T-cell (primary cell): ENCODE measurements at regions not wholly inside any gene's neighbourhood (a gene's known extent, or its start where the extent isn't known, plus 50 kb on each side); places are given as distances from the start of the nearest gene placed in this dataset.
A peak's percentile ranks its signal among the peaks of the same experiment; 100 is the strongest.

Source experiments
- ATAC-seq, 4 experiments: fragments of 200-7000 bp in 3 of 4; fragments of 150-1000 bp in 1 of 4; cut with Tn5 transposase; replicated peaks in 1 of 4; 1 replicate in 3 of 4; 2 replicates in 1 of 4; pipeline ENCODE4 v1.10.0; 2021; ENCODE audit warnings: moderate library complexity in 3 of 4, mild to moderate bottlenecking in 2 of 4, moderate number of reproducible peaks in 1 of 4
- CTCF ChIA-PET, 2 donors: fragments of 300-600 bp; sonication (Branson Sonifier 250); formaldehyde crosslinking; loops; one replicate each; lab custom pipeline; 2022; ENCODE audit warnings: antibody characterized with exemption in 2 of 2; lab: Charles Lee
- POLR2A ChIA-PET, 2 donors: fragments of 300-600 bp; sonication (Branson Sonifier 250); formaldehyde crosslinking; loops; one replicate each; lab custom pipeline; 2022; ENCODE audit warnings: antibody characterized with exemption in 2 of 2; lab: Charles Lee
- DNase-seq, 35 experiments: peaks; one replicate each; pipeline versions ENCODE4 v3.0.0 to v3.0.0-alpha.2; 2013 to 2023
- H3K27ac ChIP-seq: one replicate; pipeline ENCODE4 v1.5.1; 2013; ENCODE audit warnings: low read length
- H3K27me3 ChIP-seq, 2 experiments: replicated peaks in 1 of 2; 1 replicate in 1 of 2; 2 replicates in 1 of 2; pipeline versions ENCODE4 v1.6.1 to v1.7.0; 2013; ENCODE audit warnings: low read length in 1 of 2, mixed read lengths in 1 of 2; ENCODE audit not compliant: control insufficient read depth in 2 of 2, insufficient read depth in 2 of 2; ENCODE audit errors: extremely low read depth in 1 of 2
- H3K36me3 ChIP-seq, 2 donors: 1 replicate in 1 of 2; 2 replicates in 1 of 2; pipeline versions ENCODE4 v1.6.1 to v1.7.0; 2013; ENCODE audit warnings: low read length in 1 of 2; ENCODE audit not compliant: control insufficient read depth in 2 of 2, insufficient read depth in 1 of 2; ENCODE audit errors: extremely low read depth in 1 of 2
- H3K4me1 ChIP-seq, 2 experiments: 1 replicate in 1 of 2; 2 replicates in 1 of 2; pipeline versions ENCODE4 v1.6.1 to v1.7.0; 2013; ENCODE audit warnings: low read length in 2 of 2, mixed read lengths in 1 of 2; ENCODE audit not compliant: insufficient read depth in 2 of 2, control insufficient read depth in 1 of 2; ENCODE audit errors: extremely low read depth in 1 of 2
- H3K4me3 ChIP-seq, 2 donors: 1 replicate in 1 of 2; 2 replicates in 1 of 2; pipeline versions ENCODE4 v1.5.1 to v1.7.0; 2013; ENCODE audit warnings: mild to moderate bottlenecking in 2 of 2, low read length in 1 of 2, moderate library complexity in 1 of 2; ENCODE audit not compliant: control insufficient read depth in 1 of 2; ENCODE audit errors: extremely low read depth in 1 of 2
- H3K9me3 ChIP-seq: 2 replicates; pipeline ENCODE4 v1.7.0; 2013
- H3K27ac Mint-ChIP-seq, 2 donors: one replicate each; pipeline ENCODE4 v1.8.0; 2020 to 2021; ENCODE audit warnings: mild to moderate bottlenecking in 2 of 2, mixed read lengths in 2 of 2
- H3K27me3 Mint-ChIP-seq, 2 donors: one replicate each; pipeline ENCODE4 v1.8.0; 2021 to 2022; ENCODE audit warnings: mixed read lengths in 2 of 2
- H3K36me3 Mint-ChIP-seq: one replicate; pipeline ENCODE4 v1.8.0; 2021; ENCODE audit warnings: mixed read lengths
- H3K4me1 Mint-ChIP-seq, 3 donors: one replicate each; pipeline ENCODE4 v1.8.0; 2020 to 2022; ENCODE audit warnings: mixed read lengths in 3 of 3, mild to moderate bottlenecking in 1 of 3
- H3K4me3 Mint-ChIP-seq, 3 donors: one replicate each; pipeline ENCODE4 v1.8.0; 2020 to 2022; ENCODE audit warnings: mild to moderate bottlenecking in 3 of 3, mixed read lengths in 3 of 3, moderate library complexity in 3 of 3
- H3K9me3 Mint-ChIP-seq, 3 donors: one replicate each; pipeline ENCODE4 v1.8.0; 2020 to 2022; ENCODE audit warnings: mixed read lengths in 3 of 3
- WGBS: methylation state at CpG from one replicate; pipeline ENCODE4 v1.1.5; 2013; ENCODE audit warnings: missing lambda C conversion rate; ENCODE audit not compliant: insufficient coverage; 5-methylcytosine and 5-hydroxymethylcytosine counted together

DNA sequence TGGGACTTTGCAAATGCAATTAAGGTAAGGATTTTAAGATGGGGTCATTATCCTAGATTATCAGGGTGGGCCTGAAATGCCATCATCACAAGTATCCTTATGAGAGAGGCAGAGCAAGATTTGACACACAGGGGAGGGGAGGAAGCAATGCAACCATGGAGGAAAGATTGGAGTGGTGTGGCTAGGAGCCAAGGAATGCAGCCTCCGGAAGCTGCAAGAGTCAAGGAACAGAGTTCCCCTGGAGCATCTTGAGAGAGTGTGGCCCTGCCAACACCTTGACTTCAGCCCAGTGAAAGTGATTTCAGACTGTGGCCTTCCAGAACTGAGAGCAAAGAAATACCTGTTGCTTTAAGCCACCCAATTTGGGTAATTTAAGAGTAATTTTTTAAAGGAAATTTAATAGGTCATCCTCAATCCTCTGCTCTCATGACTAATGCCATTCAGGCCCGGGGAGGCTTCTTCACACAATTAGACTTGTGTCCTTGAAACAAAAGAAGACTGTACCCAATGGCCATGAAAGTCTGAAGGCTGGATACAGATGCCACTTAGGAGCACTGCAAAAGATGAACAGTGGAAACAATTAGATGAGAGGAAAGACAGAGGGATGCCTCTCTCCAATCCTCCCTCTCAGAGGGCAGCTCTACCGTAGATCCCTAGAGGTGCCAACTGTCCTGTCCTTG is 250.3 kb upstream of the ID2 start:
- H3K36me3 ChIP-seq = no peaks in the 10 kb centered on the region
- Mint-ChIP-seq H3K27ac (peak overlapping the region in 1 of 2 donors; percentile 34), H3K27me3 (no peaks in the 10 kb centered on the region), H3K9me3 (no peaks in the 10 kb centered on the region), H3K4me1 (peaks cover 17 to 26% (median 19%) of the 10 kb centered on the region in 3 donors), H3K4me3 (no peak overlapping the region), H3K36me3 (no peaks in the 10 kb centered on the region)
- ATAC-seq (no peak), DNase-seq (no peak)
- ChIA-PET POLR2A (no interaction called here), CTCF (no interaction called here)
- no peaks in the 10 kb centered on the region for H3K27me3 ChIP-seq
- H3K4me3 ChIP-seq = no peak overlapping the region
- WGBS = 89% methylated on average over 1 of the region's 3 CpGs
- no peaks in the 10 kb centered on the region for H3K9me3 ChIP-seq
- H3K4me1 ChIP-seq = peaks cover 0 to 18% of the 10 kb centered on the region in 2 experiments
- H3K27ac ChIP-seq = no peak overlapping the region

DNA sequence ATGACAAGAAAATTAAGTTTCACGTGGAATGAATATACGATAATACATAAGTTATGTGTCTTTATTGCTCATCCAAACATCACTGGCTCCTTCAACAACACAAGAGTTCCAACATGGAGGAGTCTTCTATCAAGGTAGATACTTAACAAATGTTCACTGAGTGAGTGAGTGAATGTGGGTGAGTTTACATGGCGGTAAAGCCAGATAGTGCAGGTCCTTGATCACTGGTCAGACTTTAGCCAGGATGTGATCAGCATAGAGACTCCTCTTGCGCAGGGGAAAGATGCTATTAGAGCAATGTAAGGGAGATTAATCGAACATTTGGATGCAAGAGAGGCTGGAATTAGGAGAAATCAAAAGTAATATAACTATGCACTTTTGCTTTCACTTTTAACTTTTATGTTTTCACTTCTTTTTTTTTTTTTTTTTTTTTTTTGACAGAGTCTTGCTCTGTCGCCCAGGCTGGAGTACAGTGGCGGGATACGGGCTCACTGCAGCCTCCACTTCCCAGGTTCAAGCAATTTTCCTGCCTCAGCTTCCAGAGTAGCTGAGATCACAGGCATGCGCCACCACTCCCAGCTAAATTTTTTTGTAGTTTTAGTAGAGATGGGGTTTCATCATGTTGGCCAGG is 249.0 kb upstream of the ID2 start:
- ChIA-PET POLR2A (no interaction called here), CTCF (interaction anchor here in 1 of 2 donors (0.7 kb wide), 1 partner anchor 708 kb away, joined by 4 read pairs; no protein-coding TSS in a partner anchor)
- no peaks in the 10 kb centered on the region for H3K9me3 Mint-ChIP-seq
- peak overlapping the region; percentile 46 to 60 (median 57) for H3K4me3 Mint-ChIP-seq
- no peaks in the 10 kb centered on the region for H3K27me3 Mint-ChIP-seq
- no CpG with 5 or more reads among the region's 9 CpGs for WGBS
- no peaks in the 10 kb centered on the region for H3K36me3 Mint-ChIP-seq
- H3K4me1 Mint-ChIP-seq = peaks cover 14 to 19% (median 15%) of the 10 kb centered on the region in 3 donors
- ATAC-seq (peak in 1 of 4 experiments; percentile 52), DNase-seq (no peak)
- H3K4me1 ChIP-seq = peaks cover 0 to 14% of the 10 kb centered on the region in 2 experiments
- no peak overlapping the region for H3K4me3 ChIP-seq
- H3K27ac ChIP-seq = peak overlapping the region; percentile 50
- no peaks in the 10 kb centered on the region for H3K9me3 ChIP-seq
- H3K27ac Mint-ChIP-seq = peak overlapping the region; percentile 64 to 74
- no peaks in the 10 kb centered on the region for H3K36me3 ChIP-seq
- no peaks in the 10 kb centered on the region for H3K27me3 ChIP-seq

- ChIA-PET POLR2A (no interaction called here), CTCF (interaction anchor here in 1 of 2 donors (0.7 kb wide), 1 partner anchor 708 kb away, joined by 4 read pairs; no protein-coding TSS in a partner anchor)
- peak overlapping the region in 1 of 2 donors; percentile 52 for H3K27ac Mint-ChIP-seq
- ATAC-seq (no peak), DNase-seq (no peak)
- Histone ChIP-seq H3K27ac (peak overlapping the region; percentile 2), H3K27me3 (no peaks in the 10 kb centered on the region), H3K36me3 (no peaks in the 10 kb centered on the region), H3K4me3 (no peak overlapping the region), H3K4me1 (peaks cover 0 to 15% of the 10 kb centered on the region in 2 experiments), H3K9me3 (no peaks in the 10 kb centered on the region)
- 93% methylated on average over 2 of the region's 3 CpGs for WGBS
- H3K36me3 Mint-ChIP-seq = no peaks in the 10 kb centered on the region
- H3K27me3 Mint-ChIP-seq = no peaks in the 10 kb centered on the region
- peaks cover 15 to 20% (median 16%) of the 10 kb centered on the region in 3 donors for H3K4me1 Mint-ChIP-seq
- H3K9me3 Mint-ChIP-seq = no peaks in the 10 kb centered on the region
- H3K4me3 Mint-ChIP-seq = peak overlapping the region in 1 of 3 donors; percentile 60
Observed at GRCh38 chr2:8433390-8433789, 248.5 kb upstream of the ID2 start.

DNA sequence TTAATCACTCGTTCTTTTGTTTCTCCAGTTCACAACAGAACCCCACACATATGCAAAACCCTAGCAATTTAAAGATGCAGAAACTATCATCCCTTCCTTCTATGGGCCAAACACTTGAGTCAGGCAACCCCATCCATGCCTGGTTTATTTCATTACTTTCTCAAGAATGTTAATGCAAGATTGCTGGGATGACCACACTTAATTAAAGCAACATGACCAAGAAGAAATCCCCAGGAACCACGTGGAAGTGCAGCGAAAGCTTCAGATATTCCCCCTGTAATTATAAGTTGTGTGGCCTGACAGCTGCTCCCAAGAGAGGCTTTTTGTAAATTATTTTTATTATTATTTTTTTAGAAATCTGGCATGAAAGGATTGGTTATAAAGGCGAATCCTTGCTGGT is 246.2 kb upstream of the ID2 start:
- Histone ChIP-seq H3K4me3 (no peak overlapping the region), H3K4me1 (peaks cover 0 to 26% of the 10 kb centered on the region in 2 experiments), H3K9me3 (no peaks in the 10 kb centered on the region), H3K27me3 (no peaks in the 10 kb centered on the region), H3K27ac (no peak overlapping the region), H3K36me3 (no peaks in the 10 kb centered on the region)
- ATAC-seq (no peak), DNase-seq (no peak)
- Mint-ChIP-seq H3K4me3 (no peak overlapping the region), H3K9me3 (no peaks in the 10 kb centered on the region), H3K27ac (no peak overlapping the region), H3K4me1 (peaks cover 19 to 31% (median 25%) of the 10 kb centered on the region in 3 donors), H3K27me3 (peaks cover 0 to 3% of the 10 kb centered on the region in 2 donors), H3K36me3 (peaks cover 7% of the 10 kb centered on the region)
- ChIA-PET CTCF (no interaction called here), POLR2A (no interaction called here)
- no CpG with 5 or more reads among the region's 4 CpGs for whole genome bisulfite sequencing

- DNase-seq (no peak), ATAC-seq (no peak)
- Histone ChIP-seq H3K36me3 (no peaks in the 10 kb centered on the region), H3K4me1 (peaks cover 0 to 26% of the 10 kb centered on the region in 2 experiments), H3K4me3 (no peak overlapping the region), H3K27me3 (no peaks in the 10 kb centered on the region), H3K9me3 (no peaks in the 10 kb centered on the region), H3K27ac (no peak overlapping the region)
- Mint-ChIP-seq H3K27me3 (peaks cover 0 to 3% of the 10 kb centered on the region in 2 donors), H3K9me3 (no peaks in the 10 kb centered on the region), H3K27ac (no peak overlapping the region), H3K36me3 (peaks cover 7% of the 10 kb centered on the region), H3K4me3 (no peak overlapping the region), H3K4me1 (peaks cover 19 to 33% (median 25%) of the 10 kb centered on the region in 3 donors)
- ChIA-PET POLR2A (no interaction called here), CTCF (no interaction called here)
- 100% methylated on average over 2 of the region's 3 CpGs for WGBS
Observed at GRCh38 chr2:8436585-8436984, 245.3 kb upstream of the ID2 start.

GRCh38 chr2:8437228-8437948 is 244.5 kb upstream of the ID2 start:
- Histone ChIP-seq H3K27ac (no peak overlapping the region), H3K4me3 (no peak overlapping the region), H3K9me3 (no peaks in the 10 kb centered on the region), H3K4me1 (peaks cover 0 to 29% of the 10 kb centered on the region in 2 experiments), H3K27me3 (no peaks in the 10 kb centered on the region), H3K36me3 (no peaks in the 10 kb centered on the region)
- Mint-ChIP-seq H3K9me3 (no peaks in the 10 kb centered on the region), H3K27me3 (peaks cover 0 to 3% of the 10 kb centered on the region in 2 donors), H3K27ac (no peak overlapping the region), H3K4me1 (peaks cover 23 to 40% (median 25%) of the 10 kb centered on the region in 3 donors), H3K36me3 (peaks cover 7% of the 10 kb centered on the region), H3K4me3 (no peak overlapping the region)
- ChIA-PET POLR2A (no interaction called here), CTCF (no interaction called here)
- no peak for ATAC-seq
- no peak for DNase-seq
- 97% methylated on average over 5 of the region's 9 CpGs for WGBS
